K562 (cell line): ENCODE measurements at regions not wholly inside any gene's neighbourhood (a gene's known extent, or its start where the extent isn't known, plus 50 kb on each side); places are given as distances from the start of the nearest gene placed in this dataset.

Source experiments
- ATAC-seq: fragments of 200-7000 bp; cut with Tn5 transposase; 3 replicates; pipeline ENCODE4 v1.9.1; 2020; ENCODE audit warnings: moderate library complexity
- BruUV-seq: library from RNA; stranded (reverse); fragments of 400-500 nt; replicated peaks from 2 replicates; lab custom pipeline; 2021; lab: Mats Ljungman, UMichigan
- CTCF ChIA-PET: fragments of 300-600 bp; formaldehyde crosslinking; extraction: SDS; loops from one replicate; lab custom pipeline; 2021; ENCODE audit warnings: low intra/inter-chr PET ratio; lab: Yijun Ruan, JAX
- POLR2A ChIA-PET: fragments of 300-600, 350-650 bp; sonication (Branson Sonifier 250); formaldehyde crosslinking; extraction: SDS; loops from one replicate; lab custom pipeline; 2021; ENCODE audit warnings: antibody characterized with exemption, inconsistent platforms; lab: Yijun Ruan, JAX
- DNase-seq, 4 experiments: peaks; one replicate each; pipeline versions ENCODE4 v3.0.0 to v3.0.0-alpha.2; 2011 to 2018; ENCODE audit warnings: low spot score in 3 of 4, mixed read lengths in 3 of 4; ENCODE audit errors: extremely low read depth in 1 of 4
- FAIRE-seq: peaks from 2 replicates; lab custom pipeline; 2011; peaks lifted over from hg19 to GRCh38; lab: Jason Lieb, UNC
- H2AFZ ChIP-seq: 2 replicates; pipeline ENCODE4 v1.6.0; 2011; ENCODE audit warnings: low read depth, low read length, control low read depth, inconsistent platforms
- H3K27ac ChIP-seq: fragments of 200-600 bp; 3 replicates; pipeline ENCODE4 v1.8.0; 2011; ENCODE audit warnings: low read depth, mild to moderate bottlenecking, control low read depth, inconsistent platforms, low read length, moderate library complexity, mixed read lengths; ENCODE audit errors: extremely low read depth
- H3K27me3 ChIP-seq, 2 experiments: fragments of 300-600 bp in 1 of 2; 2 replicates in 1 of 2; 3 replicates in 1 of 2; pipeline versions ENCODE4 v1.6.0 to v1.8.0; 2011; ENCODE audit warnings: inconsistent platforms in 2 of 2, low read length in 2 of 2, mild to moderate bottlenecking in 1 of 2, mixed read lengths in 1 of 2, moderate library complexity in 1 of 2; ENCODE audit not compliant: control insufficient read depth in 2 of 2, insufficient read depth in 2 of 2
- H3K36me3 ChIP-seq: fragments of 300-600 bp; 3 replicates; pipeline ENCODE4 v1.8.0; 2011; ENCODE audit warnings: mild to moderate bottlenecking, low read length, inconsistent platforms; ENCODE audit not compliant: control insufficient read depth, insufficient read depth
- H3K4me1 ChIP-seq, 2 experiments: fragments of 200-600 bp in 1 of 2; replicated peaks in 1 of 2; 2 replicates in 1 of 2; 3 replicates in 1 of 2; pipeline versions ENCODE4 v1.5.1 to v1.8.0; 2011; ENCODE audit warnings: inconsistent platforms in 2 of 2, low read length in 2 of 2, mild to moderate bottlenecking in 1 of 2, mixed read lengths in 1 of 2, moderate library complexity in 1 of 2; ENCODE audit not compliant: control insufficient read depth in 2 of 2, insufficient read depth in 2 of 2
- H3K4me2 ChIP-seq: 2 replicates; pipeline ENCODE4 v1.6.1; 2011; ENCODE audit warnings: low read length, control low read depth, inconsistent platforms, mixed read lengths; ENCODE audit not compliant: insufficient read depth
- H3K4me3 ChIP-seq: fragments of 200-600 bp; sonication (generic), shearing (Covaris generic); 2 replicates; pipeline ENCODE4 v1.5.1; 2016; ENCODE audit warnings: control low read depth, inconsistent platforms
- H3K79me2 ChIP-seq: fragments of 200-600 bp; 3 replicates; pipeline ENCODE4 v1.8.0; 2011; ENCODE audit warnings: low read length, inconsistent platforms; ENCODE audit not compliant: control insufficient read depth, insufficient read depth
- H3K9ac ChIP-seq, 2 experiments: 2 replicates each; pipeline versions ENCODE4 v1.6.0 to v1.6.1; 2011; ENCODE audit warnings: low read depth in 2 of 2, low read length in 2 of 2, control low read depth in 1 of 2, inconsistent platforms in 1 of 2, mild to moderate bottlenecking in 1 of 2, mixed read lengths in 1 of 2; ENCODE audit not compliant: insufficient read depth in 1 of 2
- H3K9me1 ChIP-seq: one replicate; pipeline ENCODE4 v1.6.0; 2011; ENCODE audit warnings: inconsistent platforms, mild to moderate bottlenecking, low read length, moderate library complexity; ENCODE audit not compliant: control insufficient read depth, insufficient read depth
- H3K9me3 ChIP-seq: replicated peaks from 2 replicates; pipeline ENCODE4 v1.5.1; 2011; ENCODE audit warnings: low read depth, low read length, inconsistent platforms; ENCODE audit not compliant: control insufficient read depth, insufficient read depth
- H4K20me1 ChIP-seq: replicated peaks from 2 replicates; pipeline ENCODE4 v1.6.1; 2011; ENCODE audit warnings: low read length, inconsistent platforms, mixed read lengths; ENCODE audit not compliant: control insufficient read depth, insufficient read depth
- CEBPB ChIP-seq: fragments of 450-650 bp; IDR thresholded peaks from 2 replicates; pipeline ENCODE4 v1.6.1; 2016; ENCODE audit warnings: missing genetic modification characterization, missing compliant biosample characterization
- CHD4 ChIP-seq: fragments of 200-600 bp; sonication (generic); IDR thresholded peaks from 3 replicates; pipeline ENCODE4 v1.6.1; 2012; ENCODE audit warnings: low read depth, mild to moderate bottlenecking, mixed read lengths, low read length, inconsistent platforms; ENCODE audit not compliant: insufficient read depth, insufficient replicate concordance, poor library complexity, severe bottlenecking
- EP300 ChIP-seq: IDR thresholded peaks from 2 replicates; pipeline ENCODE4 v1.6.1; 2012; ENCODE audit warnings: low read length, improper control_type of control experiment
- NFE2 ChIP-seq: IDR thresholded peaks from 2 replicates; pipeline ENCODE4 v1.6.1; 2014; ENCODE audit warnings: antibody characterized with exemption, low read depth
- RFX7 ChIP-seq: fragments of 250-450 bp; sonication (Bioruptor Pico); IDR thresholded peaks from 2 replicates; pipeline ENCODE4 v1.5.1; 2021; ENCODE audit warnings: mild to moderate bottlenecking
- WGBS: fragments of 100-300 bp; shearing (Covaris generic); methylation state at CpG from one replicate; pipeline ENCODE4 v1.1.6; 2016; ENCODE audit warnings: low coverage, mixed read lengths; ENCODE audit not compliant: insufficient coverage; ENCODE audit errors: missing lambda C conversion rate; 5-methylcytosine and 5-hydroxymethylcytosine counted together
- in situ Hi-C: fragments of 300-500 bp; cut with MboI; formaldehyde crosslinking; loops from 4 replicates; pipeline ENCODE4 v1.15.0; 2018; ENCODE audit warnings: inconsistent platforms, mixed read lengths
- intact Hi-C: fragments of 100-400 bp; cut with micrococcal nuclease; formaldehyde crosslinking; loops from 2 replicates; pipeline ENCODE4 v1.14.2; 2022
- TF ChIP-seq, protein P1 (sequence below): fragments of 450-650 bp; IDR thresholded peaks from 2 replicates; pipeline ENCODE4 v1.6.1; 2017; ENCODE audit warnings: antibody characterized with exemption, mild to moderate bottlenecking

- no peaks in the 10 kb centered on the region for H3K27me3 ChIP-seq
- no peak overlapping the region for H3K4me3 ChIP-seq
- no peaks in the 10 kb centered on the region for H3K36me3 ChIP-seq
- H3K9ac ChIP-seq, result no peak overlapping the region
- no peaks in the 10 kb centered on the region for H3K4me1 ChIP-seq
- FAIRE-seq, result no peak
- no TSS peak for BruUV-seq
- 0% methylated on average over 2 of the region's 2 CpGs for WGBS
- no peak for ATAC-seq
- DNase-seq, result no peak
- intact Hi-C loops (no loop called here), in situ Hi-C loops (no loop called here)
- no peak overlapping the region for H3K4me2 ChIP-seq
- TF ChIP-seq RFX7 (CRISPR knock-in tag), result no peak
- TF ChIP-seq CHD4, result no peak
- TF ChIP-seq, protein P1, sequence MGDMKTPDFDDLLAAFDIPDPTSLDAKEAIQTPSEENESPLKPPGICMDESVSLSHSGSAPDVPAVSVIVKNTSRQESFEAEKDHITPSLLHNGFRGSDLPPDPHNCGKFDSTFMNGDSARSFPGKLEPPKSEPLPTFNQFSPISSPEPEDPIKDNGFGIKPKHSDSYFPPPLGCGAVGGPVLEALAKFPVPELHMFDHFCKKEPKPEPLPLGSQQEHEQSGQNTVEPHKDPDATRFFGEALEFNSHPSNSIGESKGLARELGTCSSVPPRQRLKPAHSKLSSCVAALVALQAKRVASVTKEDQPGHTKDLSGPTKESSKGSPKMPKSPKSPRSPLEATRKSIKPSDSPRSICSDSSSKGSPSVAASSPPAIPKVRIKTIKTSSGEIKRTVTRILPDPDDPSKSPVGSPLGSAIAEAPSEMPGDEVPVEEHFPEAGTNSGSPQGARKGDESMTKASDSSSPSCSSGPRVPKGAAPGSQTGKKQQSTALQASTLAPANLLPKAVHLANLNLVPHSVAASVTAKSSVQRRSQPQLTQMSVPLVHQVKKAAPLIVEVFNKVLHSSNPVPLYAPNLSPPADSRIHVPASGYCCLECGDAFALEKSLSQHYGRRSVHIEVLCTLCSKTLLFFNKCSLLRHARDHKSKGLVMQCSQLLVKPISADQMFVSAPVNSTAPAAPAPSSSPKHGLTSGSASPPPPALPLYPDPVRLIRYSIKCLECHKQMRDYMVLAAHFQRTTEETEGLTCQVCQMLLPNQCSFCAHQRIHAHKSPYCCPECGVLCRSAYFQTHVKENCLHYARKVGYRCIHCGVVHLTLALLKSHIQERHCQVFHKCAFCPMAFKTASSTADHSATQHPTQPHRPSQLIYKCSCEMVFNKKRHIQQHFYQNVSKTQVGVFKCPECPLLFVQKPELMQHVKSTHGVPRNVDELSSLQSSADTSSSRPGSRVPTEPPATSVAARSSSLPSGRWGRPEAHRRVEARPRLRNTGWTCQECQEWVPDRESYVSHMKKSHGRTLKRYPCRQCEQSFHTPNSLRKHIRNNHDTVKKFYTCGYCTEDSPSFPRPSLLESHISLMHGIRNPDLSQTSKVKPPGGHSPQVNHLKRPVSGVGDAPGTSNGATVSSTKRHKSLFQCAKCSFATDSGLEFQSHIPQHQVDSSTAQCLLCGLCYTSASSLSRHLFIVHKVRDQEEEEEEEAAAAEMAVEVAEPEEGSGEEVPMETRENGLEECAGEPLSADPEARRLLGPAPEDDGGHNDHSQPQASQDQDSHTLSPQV, result no peak
- TF ChIP-seq CEBPB (tag), result no peak
- no peak for TF ChIP-seq EP300
- TF ChIP-seq NFE2, result no peak
- CTCF ChIA-PET, result no interaction called here
- POLR2A ChIA-PET, result interaction anchor here (0.6 kb wide), 1 partner anchor 57 kb away, joined by 3 read pairs; no protein-coding TSS in a partner anchor
- H3K9me1 ChIP-seq, result no peaks in the 10 kb centered on the region
- no peak overlapping the region for H2AFZ ChIP-seq
- no peaks in the 10 kb centered on the region for H4K20me1 ChIP-seq
- no peaks in the 10 kb centered on the region for H3K9me3 ChIP-seq
- H3K79me2 ChIP-seq, result no peaks in the 10 kb centered on the region
- H3K27ac ChIP-seq, result no peak overlapping the region
Observed at GRCh38 chr3:146750196-146750595, 145.1 kb upstream of the PLSCR5 start.
